Uterus (tissue), 2 donors: ENCODE measurements at regions not wholly inside any gene's neighbourhood (a gene's known extent, or its start where the extent isn't known, plus 50 kb on each side); places are given as distances from the start of the nearest gene placed in this dataset.

Experiments used
- CTCF ChIP-seq, 4 experiments: fragments of 200-600 bp in 2 of 4; fragments of 450-650 bp in 2 of 4; sonication (generic) in 2 of 4; IDR thresholded peaks; one replicate each; pipeline ENCODE4 v1.5.1; 2016 to 2019; ENCODE audit warnings: antibody characterized with exemption in 4 of 4, mild to moderate bottlenecking in 2 of 4, moderate library complexity in 1 of 4
- POLR2A ChIP-seq, 2 donors: fragments of 450-650 bp; IDR thresholded peaks; one replicate each; pipeline ENCODE4 v1.6.1; 2016; ENCODE audit warnings: antibody characterized with exemption in 2 of 2, mild to moderate bottlenecking in 1 of 2, moderate library complexity in 1 of 2

GRCh38 chr5:5623397-5623796, 200.9 kb downstream of the ICE1 start:
- no peak for TF ChIP-seq CTCF (IDR thresholded peaks at IDR 0.05)
- TF ChIP-seq POLR2A (IDR thresholded peaks at IDR 0.05), result no peak
